HepG2 (cell line): ENCODE measurements at regions not wholly inside any gene's neighbourhood (a gene's known extent, or its start where the extent isn't known, plus 50 kb on each side); places are given as distances from the start of the nearest gene placed in this dataset.

Experiments used
- ATF3 ChIP-seq: sonication (generic); formaldehyde crosslinking; IDR thresholded peaks from 2 replicates; pipeline ENCODE4 v1.4.0; 2020; ENCODE audit warnings: missing genetic modification reagents
- NFYB ChIP-seq: sonication (generic); formaldehyde crosslinking; IDR thresholded peaks from 2 replicates; pipeline ENCODE4 v1.4.0; 2020; ENCODE audit warnings: missing genetic modification reagents
- POLR2A ChIP-seq, 2 experiments: IDR thresholded peaks; 2 replicates each; pipeline ENCODE4 v1.6.1; 2011; ENCODE audit warnings: low read depth in 2 of 2, low read length in 2 of 2, mild to moderate bottlenecking in 1 of 2, moderate library complexity in 1 of 2; ENCODE audit not compliant: insufficient read depth in 1 of 2

- TF ChIP-seq POLR2A (IDR thresholded peaks at IDR 0.05; ENCODE audit: insufficient read depth in 1 of 2, low read depth in 2 of 2, low read length in 2 of 2) = no peak
- no peak for TF ChIP-seq NFYB (CRISPR knock-in tag)
- no peak for TF ChIP-seq ATF3 (CRISPR knock-in tag)
Measured at GRCh38 chr13:80483157-80483556, 142.2 kb upstream of the SPRY2 start.
